DND-41 (cell line): ENCODE measurements at regions not wholly inside any gene's neighbourhood (a gene's known extent, or its start where the extent isn't known, plus 50 kb on each side); places are given as distances from the start of the nearest gene placed in this dataset.

Experiments used
- CTCF ChIP-seq: IDR thresholded peaks from 2 replicates; pipeline ENCODE4 v1.5.1; 2012; ENCODE audit warnings: borderline replicate concordance, low read length, moderate library complexity, mild to moderate bottlenecking; ENCODE audit not compliant: poor library complexity, severe bottlenecking; ENCODE audit errors: extremely low read depth
- EZH2 ChIP-seq: IDR thresholded peaks from 3 replicates; pipeline ENCODE4 v1.6.1; 2012; ENCODE audit warnings: borderline replicate concordance, low read depth, mild to moderate bottlenecking, moderate library complexity, low read length, inconsistent platforms; ENCODE audit not compliant: severe bottlenecking

GRCh38 chr5:102663749-102664530, 91.2 kb upstream of the PAM start:
- TF ChIP-seq CTCF (no peak), EZH2 (no peak)
